Large intestine (tissue), 3 donors: ENCODE measurements at regions not wholly inside any gene's neighbourhood (a gene's known extent, or its start where the extent isn't known, plus 50 kb on each side); places are given as distances from the start of the nearest gene placed in this dataset.

Experiments used
- DNase-seq, 2 donors: peaks; one replicate each; pipeline versions ENCODE4 v3.0.0 to v3.0.0-alpha.2; 2013
- H3K27ac ChIP-seq: one replicate; pipeline ENCODE4 v1.5.1; 2013; ENCODE audit warnings: low read length
- H3K27me3 ChIP-seq: 2 replicates; pipeline ENCODE4 v1.6.1; 2013; ENCODE audit warnings: low read length; ENCODE audit not compliant: control insufficient read depth, insufficient read depth
- H3K36me3 ChIP-seq: 2 replicates; pipeline ENCODE4 v1.6.1; 2013; ENCODE audit warnings: low read length; ENCODE audit not compliant: control insufficient read depth, insufficient read depth
- H3K4me1 ChIP-seq: one replicate; pipeline ENCODE4 v1.6.1; 2013; ENCODE audit warnings: low read length; ENCODE audit not compliant: control insufficient read depth, insufficient read depth
- H3K4me3 ChIP-seq: one replicate; pipeline ENCODE4 v1.5.1; 2013; ENCODE audit warnings: low read length
- H3K9me3 ChIP-seq: one replicate; pipeline ENCODE4 v1.6.1; 2013; ENCODE audit warnings: mild to moderate bottlenecking, low read depth, low read length, moderate library complexity; ENCODE audit not compliant: control insufficient read depth
- WGBS: methylation state at CpG from one replicate; pipeline ENCODE4 v1.1.5; 2013; ENCODE audit warnings: low lambda C conversion rate; ENCODE audit not compliant: insufficient coverage; 5-methylcytosine and 5-hydroxymethylcytosine counted together

- Histone ChIP-seq H3K27me3 (no peaks in the 10 kb centered on the region), H3K36me3 (no peaks in the 10 kb centered on the region), H3K4me1 (no peaks in the 10 kb centered on the region), H3K4me3 (no peak overlapping the region), H3K27ac (no peak overlapping the region), H3K9me3 (no peaks in the 10 kb centered on the region)
- 100% methylated on average over 1 of the region's 2 CpGs for WGBS
- DNase-seq = no peak
Observed at GRCh38 chr13:104034891-104035290, 968.7 kb upstream of the SLC10A2 start.

GRCh38 chr13:104025303-104025702 is 959.1 kb upstream of the SLC10A2 start:
- no peaks in the 10 kb centered on the region for H3K4me1 ChIP-seq
- no peak for DNase-seq
- no peaks in the 10 kb centered on the region for H3K27me3 ChIP-seq
- H3K27ac ChIP-seq = no peak overlapping the region
- H3K4me3 ChIP-seq = no peak overlapping the region
- no peaks in the 10 kb centered on the region for H3K36me3 ChIP-seq
- WGBS = 60% methylated on average over 1 of the region's 2 CpGs
- H3K9me3 ChIP-seq = no peaks in the 10 kb centered on the region

- WGBS = 68% methylated on average over 2 of the region's 4 CpGs
- Histone ChIP-seq H3K36me3 (no peaks in the 10 kb centered on the region), H3K9me3 (no peaks in the 10 kb centered on the region), H3K4me3 (no peak overlapping the region), H3K27ac (no peak overlapping the region), H3K4me1 (no peaks in the 10 kb centered on the region), H3K27me3 (no peaks in the 10 kb centered on the region)
- DNase-seq = no peak
Observed at GRCh38 chr13:104024416-104025170, 958.4 kb upstream of the SLC10A2 start.

GRCh38 chr13:104021806-104022397 is 955.7 kb upstream of the SLC10A2 start:
- H3K36me3 ChIP-seq = no peaks in the 10 kb centered on the region
- no peak overlapping the region for H3K4me3 ChIP-seq
- no peaks in the 10 kb centered on the region for H3K27me3 ChIP-seq
- H3K4me1 ChIP-seq = no peaks in the 10 kb centered on the region
- no peak overlapping the region for H3K27ac ChIP-seq
- no peaks in the 10 kb centered on the region for H3K9me3 ChIP-seq
- WGBS = no CpG with 5 or more reads among the region's 4 CpGs
- no peak for DNase-seq

GRCh38 chr13:104017317-104017716 is 951.1 kb upstream of the SLC10A2 start:
- no peak for DNase-seq
- Histone ChIP-seq H3K36me3 (no peaks in the 10 kb centered on the region), H3K27ac (no peak overlapping the region), H3K9me3 (no peaks in the 10 kb centered on the region), H3K4me3 (no peak overlapping the region), H3K27me3 (no peaks in the 10 kb centered on the region), H3K4me1 (no peaks in the 10 kb centered on the region)
- 100% methylated on average over 1 of the region's 2 CpGs for WGBS

- no peak for DNase-seq
- Histone ChIP-seq H3K4me3 (no peak overlapping the region), H3K36me3 (no peaks in the 10 kb centered on the region), H3K9me3 (no peaks in the 10 kb centered on the region), H3K27me3 (no peaks in the 10 kb centered on the region), H3K27ac (no peak overlapping the region), H3K4me1 (no peaks in the 10 kb centered on the region)
- WGBS = 100% methylated on average over 1 of the region's 7 CpGs
Observed at GRCh38 chr13:104015646-104016396, 949.6 kb upstream of the SLC10A2 start.

- Histone ChIP-seq H3K27ac (no peak overlapping the region), H3K27me3 (no peaks in the 10 kb centered on the region), H3K9me3 (no peaks in the 10 kb centered on the region), H3K4me3 (no peak overlapping the region), H3K36me3 (no peaks in the 10 kb centered on the region), H3K4me1 (no peaks in the 10 kb centered on the region)
- no peak for DNase-seq
- WGBS = 50% methylated on average over 1 of the region's 12 CpGs
Observed at GRCh38 chr13:104014803-104015645, 948.8 kb upstream of the SLC10A2 start.

GRCh38 chr13:104011505-104012241 is 945.5 kb upstream of the SLC10A2 start:
- H3K27me3 ChIP-seq = no peaks in the 10 kb centered on the region
- DNase-seq = no peak
- no peak overlapping the region for H3K27ac ChIP-seq
- 86% methylated on average over 4 of the region's 18 CpGs for WGBS
- H3K4me1 ChIP-seq = no peaks in the 10 kb centered on the region
- no peaks in the 10 kb centered on the region for H3K36me3 ChIP-seq
- H3K4me3 ChIP-seq = no peak overlapping the region
- H3K9me3 ChIP-seq = no peaks in the 10 kb centered on the region

- Histone ChIP-seq H3K27me3 (no peaks in the 10 kb centered on the region), H3K36me3 (no peaks in the 10 kb centered on the region), H3K9me3 (no peaks in the 10 kb centered on the region), H3K27ac (no peak overlapping the region), H3K4me3 (no peak overlapping the region), H3K4me1 (no peaks in the 10 kb centered on the region)
- 84% methylated on average over 5 of the region's 8 CpGs for WGBS
- DNase-seq = peak in 1 of 2 donors; percentile 4
Observed at GRCh38 chr13:104008541-104009435, 942.6 kb upstream of the SLC10A2 start.
